22Rv1 (cell line): ENCODE measurements at regions not wholly inside any gene's neighbourhood (a gene's known extent, or its start where the extent isn't known, plus 50 kb on each side); places are given as distances from the start of the nearest gene placed in this dataset.
"Not testable (repeated sequence)": the region's sequence is repeated elsewhere in the genome, so short reads cannot be mapped to it uniquely, and the experiment has no call there.

Experiments used
- H3K27ac ChIP-seq: fragments of 450-650 bp; 2 replicates; pipeline ENCODE4 v1.5.1; 2017
- ZFX ChIP-seq: fragments of 450-650 bp; IDR thresholded peaks from 2 replicates; pipeline ENCODE4 v1.6.1; 2017; ENCODE audit warnings: antibody characterized with exemption, borderline replicate concordance
- TF ChIP-seq, protein P1 (sequence below): fragments of 450-650 bp; IDR thresholded peaks from 2 replicates; pipeline ENCODE4 v1.5.1; 2017; ENCODE audit warnings: mild to moderate bottlenecking

DNA sequence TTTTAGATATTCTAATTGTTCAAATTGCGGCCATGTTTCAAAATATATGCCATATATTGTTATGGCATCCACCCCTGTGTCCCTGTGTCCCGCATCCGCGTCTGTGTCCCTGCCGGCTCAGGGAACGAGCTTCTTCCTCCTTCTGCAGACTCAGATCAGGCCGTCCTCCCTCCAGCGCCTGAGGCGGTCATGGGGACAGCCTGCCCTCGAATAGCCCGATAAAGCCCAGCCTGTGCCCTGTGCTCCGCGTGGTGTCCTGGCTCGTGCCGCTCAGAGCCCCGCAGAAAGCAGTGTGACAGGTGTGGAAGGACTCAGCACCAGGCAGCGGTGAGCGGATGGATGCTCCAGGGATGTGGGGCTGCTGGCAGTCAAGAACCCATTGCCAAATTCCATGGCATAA is 663.4 kb upstream of the DEFB115 start:
- no peak overlapping the region for H3K27ac ChIP-seq
- TF ChIP-seq, protein P1, sequence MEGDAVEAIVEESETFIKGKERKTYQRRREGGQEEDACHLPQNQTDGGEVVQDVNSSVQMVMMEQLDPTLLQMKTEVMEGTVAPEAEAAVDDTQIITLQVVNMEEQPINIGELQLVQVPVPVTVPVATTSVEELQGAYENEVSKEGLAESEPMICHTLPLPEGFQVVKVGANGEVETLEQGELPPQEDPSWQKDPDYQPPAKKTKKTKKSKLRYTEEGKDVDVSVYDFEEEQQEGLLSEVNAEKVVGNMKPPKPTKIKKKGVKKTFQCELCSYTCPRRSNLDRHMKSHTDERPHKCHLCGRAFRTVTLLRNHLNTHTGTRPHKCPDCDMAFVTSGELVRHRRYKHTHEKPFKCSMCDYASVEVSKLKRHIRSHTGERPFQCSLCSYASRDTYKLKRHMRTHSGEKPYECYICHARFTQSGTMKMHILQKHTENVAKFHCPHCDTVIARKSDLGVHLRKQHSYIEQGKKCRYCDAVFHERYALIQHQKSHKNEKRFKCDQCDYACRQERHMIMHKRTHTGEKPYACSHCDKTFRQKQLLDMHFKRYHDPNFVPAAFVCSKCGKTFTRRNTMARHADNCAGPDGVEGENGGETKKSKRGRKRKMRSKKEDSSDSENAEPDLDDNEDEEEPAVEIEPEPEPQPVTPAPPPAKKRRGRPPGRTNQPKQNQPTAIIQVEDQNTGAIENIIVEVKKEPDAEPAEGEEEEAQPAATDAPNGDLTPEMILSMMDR = no peak
- TF ChIP-seq ZFX = no peak

DNA sequence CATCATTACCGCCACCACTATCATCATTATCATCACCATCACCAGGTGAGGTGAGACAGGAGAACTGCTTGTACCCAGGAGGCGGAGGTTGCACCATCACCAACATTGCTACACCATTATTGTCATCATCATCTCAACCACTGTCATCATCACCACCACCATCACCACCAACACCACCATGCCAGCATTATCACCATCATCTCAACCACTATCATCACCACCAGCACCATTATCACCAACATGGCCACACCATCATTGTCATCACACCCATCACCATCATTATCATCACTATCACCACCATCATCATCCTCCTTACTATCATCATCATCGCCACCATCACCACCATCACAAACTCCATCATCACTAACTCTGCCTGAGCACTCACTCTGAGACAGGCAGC is 661.8 kb upstream of the DEFB115 start:
- H3K27ac ChIP-seq = no peak overlapping the region
- no peak for TF ChIP-seq ZFX
- TF ChIP-seq, protein P1 = no peak

DNA sequence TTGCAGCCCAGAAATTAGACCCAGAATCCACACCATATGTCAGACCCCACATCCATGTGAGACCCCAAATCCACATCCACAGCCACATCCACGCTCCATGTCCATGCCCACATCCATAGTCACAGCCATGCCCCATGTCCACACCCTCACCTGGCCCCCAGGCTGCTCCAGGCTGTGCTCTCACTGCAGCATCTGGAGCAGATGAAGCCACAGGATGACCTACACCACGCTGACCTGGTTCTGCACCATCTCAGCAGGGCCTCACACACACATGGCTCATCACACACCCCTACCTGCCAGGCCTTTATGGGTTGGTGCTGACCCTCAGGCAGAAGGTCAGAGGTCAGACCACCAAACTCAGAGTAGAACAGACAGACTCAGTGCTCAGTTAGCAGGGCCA is 660.0 kb upstream of the DEFB115 start:
- H3K27ac ChIP-seq = not testable (repeated sequence)

DNA sequence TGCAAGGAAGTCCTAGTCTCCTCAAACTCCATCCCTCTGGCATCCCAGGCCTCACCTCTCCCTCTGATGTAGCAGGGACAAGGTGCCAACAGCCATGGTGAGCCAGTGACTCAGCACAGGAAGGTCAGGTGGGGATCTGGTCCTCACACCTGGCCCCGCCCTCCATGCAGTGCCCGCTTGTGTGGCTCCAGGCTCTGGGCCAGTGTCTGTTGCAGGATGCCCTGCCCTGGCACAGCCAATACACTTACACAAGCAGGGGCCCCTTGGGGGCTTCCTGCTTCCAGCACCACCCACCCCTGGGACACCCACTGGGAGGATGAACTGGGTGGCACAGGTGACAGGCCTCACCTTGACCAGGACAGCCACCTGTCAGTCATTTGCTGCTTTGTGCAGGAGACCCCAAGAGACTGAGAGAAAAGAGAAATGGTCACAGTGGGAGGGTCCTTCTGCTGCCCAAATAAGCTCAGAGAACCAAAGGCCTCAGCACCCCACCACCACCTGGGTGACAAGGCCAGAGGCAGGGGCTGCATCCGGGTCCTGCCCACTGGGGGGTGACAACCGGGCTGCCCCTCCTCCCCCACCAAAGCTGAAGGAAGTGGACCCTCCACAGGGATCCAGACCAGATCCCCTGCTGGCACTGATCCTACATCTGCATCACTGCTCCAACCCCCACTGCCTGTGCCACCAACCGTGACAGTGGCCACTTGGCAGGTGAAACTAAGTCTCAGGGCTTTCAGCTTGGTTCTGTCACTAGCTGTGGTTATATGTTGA is 658.8 kb upstream of the DEFB115 start:
- TF ChIP-seq, protein P1 = no peak
- TF ChIP-seq ZFX = no peak
- no peak overlapping the region for H3K27ac ChIP-seq

DNA sequence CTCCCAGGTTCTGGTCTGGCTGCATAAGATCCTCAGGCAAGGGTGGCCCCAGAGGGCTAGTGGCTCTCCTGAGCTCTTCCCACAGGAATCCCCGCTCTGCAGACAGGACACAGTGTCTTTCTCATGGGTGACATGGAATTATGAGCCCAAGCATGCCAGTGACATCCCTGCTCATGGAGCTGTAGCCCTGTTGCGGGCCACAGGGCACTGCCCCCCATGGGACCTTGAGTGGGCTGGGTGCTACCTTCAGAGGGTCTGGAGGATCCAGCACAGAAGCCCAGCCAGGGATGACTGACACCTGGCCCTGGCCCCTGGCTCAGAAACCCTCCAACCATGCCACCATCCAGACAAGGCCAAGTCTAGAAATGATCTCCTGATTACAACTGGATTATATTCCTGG is 657.5 kb upstream of the DEFB115 start:
- H3K27ac ChIP-seq = no peak overlapping the region
- TF ChIP-seq, protein P1 = no peak
- no peak for TF ChIP-seq ZFX

DNA sequence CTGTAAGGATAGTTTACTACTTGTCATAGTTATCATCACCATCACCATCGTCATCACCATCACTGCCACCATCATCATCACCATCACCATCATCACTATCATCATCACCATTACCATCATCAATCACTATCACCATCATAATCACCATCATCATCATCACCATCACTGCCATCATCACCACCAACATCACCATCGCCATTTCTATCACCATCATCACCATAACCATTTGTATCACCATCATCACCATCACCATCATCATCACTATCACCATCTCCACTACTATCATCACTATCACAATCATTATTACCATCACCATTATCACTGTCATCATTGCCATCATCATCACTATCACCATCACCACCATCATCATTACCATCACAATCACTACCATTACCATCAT is 655.5 kb upstream of the DEFB115 start:
- TF ChIP-seq ZFX = no peak
- TF ChIP-seq, protein P1 = no peak
- no peak overlapping the region for H3K27ac ChIP-seq

DNA sequence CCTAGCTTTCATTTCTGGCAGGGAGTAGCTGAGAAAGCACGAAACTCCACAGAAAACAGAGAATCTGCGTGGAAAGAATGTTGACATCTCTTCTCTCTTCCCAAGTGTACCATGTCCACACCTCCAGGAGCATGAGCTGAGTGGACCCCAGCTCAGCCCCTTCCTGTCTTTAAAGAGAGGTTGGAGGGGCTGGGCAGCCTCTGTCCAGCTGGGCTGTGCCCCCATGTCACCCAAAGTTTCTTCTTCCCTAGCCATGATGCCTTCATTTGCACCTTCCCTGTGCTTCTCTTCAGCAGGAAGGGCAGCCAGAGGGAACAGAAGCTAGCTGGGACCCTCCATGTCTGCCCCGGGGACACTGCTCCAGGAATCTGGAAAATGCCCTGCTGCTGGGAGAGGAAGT is 655.0 kb upstream of the DEFB115 start:
- TF ChIP-seq, protein P1 = no peak
- no peak for TF ChIP-seq ZFX
- no peak overlapping the region for H3K27ac ChIP-seq

DNA sequence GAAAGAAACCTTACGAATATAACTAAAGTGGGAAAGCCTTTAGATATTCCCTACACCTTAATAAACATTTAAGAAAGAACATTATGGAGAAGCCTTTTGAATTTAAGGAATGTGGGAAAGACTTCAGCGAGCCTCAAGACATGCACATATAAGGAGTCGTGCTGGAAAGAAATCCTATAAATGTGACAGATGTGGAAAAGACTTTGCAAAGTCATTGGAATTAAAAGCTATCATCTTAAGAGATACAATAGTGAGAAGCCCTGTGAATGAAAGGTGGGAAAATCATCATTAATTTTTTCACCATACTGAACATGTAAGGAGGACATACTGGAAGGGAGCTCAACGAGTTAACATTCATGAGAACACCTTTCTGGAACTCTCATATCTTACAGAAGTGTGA is 650.5 kb upstream of the DEFB115 start:
- no peak overlapping the region for H3K27ac ChIP-seq
- TF ChIP-seq, protein P1 = no peak
- no peak for TF ChIP-seq ZFX
